IMR-90 (cell line): ENCODE measurements at regions not wholly inside any gene's neighbourhood (a gene's known extent, or its start where the extent isn't known, plus 50 kb on each side); places are given as distances from the start of the nearest gene placed in this dataset.
"Not testable (repeated sequence)": the region's sequence is repeated elsewhere in the genome, so short reads cannot be mapped to it uniquely, and the experiment has no call there.

ENCODE experiments used
- ATAC-seq: fragments of 200-7000 bp; cut with Tn5 transposase; 2 replicates; pipeline ENCODE4 v1.9.1; 2020; ENCODE audit warnings: low read depth, mild to moderate bottlenecking, moderate library complexity
- BruUV-seq: library from RNA; stranded (reverse); fragments of 400-500 nt; replicated peaks from 2 replicates; lab custom pipeline; 2021; lab: Mats Ljungman, UMichigan
- CTCF ChIA-PET: fragments of 300-600 bp; formaldehyde crosslinking; extraction: SDS; loops from one replicate; lab custom pipeline; 2021; ENCODE audit warnings: antibody characterized with exemption; lab: Yijun Ruan, JAX
- POLR2A ChIA-PET: fragments of 300-600 bp; sonication (Branson Sonifier 250); formaldehyde crosslinking; loops from one replicate; lab custom pipeline; 2022; ENCODE audit warnings: antibody characterized with exemption; ENCODE audit not compliant: unreplicated experiment; lab: Charles Lee
- DNase-seq: peaks from one replicate; pipeline ENCODE4 v3.0.0; 2013
- H2AFZ ChIP-seq: replicated peaks from 2 replicates; pipeline ENCODE3; 2013; ENCODE audit warnings: low read length, mild to moderate bottlenecking; ENCODE audit not compliant: poor library complexity
- H2AK5ac ChIP-seq: 2 replicates; pipeline ENCODE4 v1.6.1; 2013; ENCODE audit warnings: low read depth, low read length, inconsistent platforms
- H2AK9ac ChIP-seq: replicated peaks from 2 replicates; pipeline ENCODE3; 2013; ENCODE audit warnings: mild to moderate bottlenecking, low read depth, low read length, moderate library complexity; ENCODE audit not compliant: poor library complexity
- H2BK120ac ChIP-seq: 2 replicates; pipeline ENCODE4 v1.6.1; 2013; ENCODE audit warnings: low read depth, low read length, inconsistent platforms
- H2BK15ac ChIP-seq: 3 replicates; pipeline ENCODE4 v1.6.1; 2013; ENCODE audit warnings: low read depth, low read length, inconsistent platforms
- H2BK20ac ChIP-seq: 2 replicates; pipeline ENCODE4 v1.6.1; 2013; ENCODE audit warnings: low read depth, mild to moderate bottlenecking, inconsistent platforms, low read length, moderate library complexity
- H2BK5ac ChIP-seq: 2 replicates; pipeline ENCODE4 v1.6.1; 2013; ENCODE audit warnings: mild to moderate bottlenecking, low read depth, low read length, inconsistent platforms; ENCODE audit not compliant: poor library complexity, severe bottlenecking
- H3K14ac ChIP-seq: replicated peaks from 2 replicates; pipeline ENCODE4 v1.6.1; 2013; ENCODE audit warnings: low read depth, low read length, inconsistent platforms
- H3K18ac ChIP-seq: 2 replicates; pipeline ENCODE4 v1.6.1; 2013; ENCODE audit warnings: low read depth, low read length, control low read depth
- H3K23ac ChIP-seq: 2 replicates; pipeline ENCODE4 v1.6.1; 2013; ENCODE audit warnings: low read depth, low read length, inconsistent platforms
- H3K27ac ChIP-seq: 2 replicates; pipeline ENCODE4 v1.5.1; 2013; ENCODE audit warnings: mild to moderate bottlenecking, control low read depth, low read length; ENCODE audit not compliant: insufficient read depth
- H3K27me3 ChIP-seq: 2 replicates; pipeline ENCODE4 v1.6.1; 2013; ENCODE audit warnings: low read length; ENCODE audit not compliant: control insufficient read depth, insufficient read depth
- H3K36me3 ChIP-seq: 2 replicates; pipeline ENCODE4 v1.6.1; 2013; ENCODE audit warnings: low read length, mixed read lengths; ENCODE audit not compliant: control insufficient read depth, insufficient read depth
- H3K4ac ChIP-seq: 2 replicates; pipeline ENCODE4 v1.6.1; 2013; ENCODE audit warnings: low read depth, low read length, inconsistent platforms
- H3K4me1 ChIP-seq: 2 replicates; pipeline ENCODE4 v1.6.1; 2013; ENCODE audit warnings: low read length, mixed read lengths; ENCODE audit not compliant: control insufficient read depth, insufficient read depth
- H3K4me2 ChIP-seq: 2 replicates; pipeline ENCODE4 v1.6.1; 2013; ENCODE audit warnings: low read depth, mild to moderate bottlenecking, control low read depth, low read length, moderate library complexity
- H3K4me3 ChIP-seq: 2 replicates; pipeline ENCODE4 v1.5.1; 2013; ENCODE audit warnings: low read depth, mild to moderate bottlenecking, control low read depth, low read length, moderate library complexity; ENCODE audit not compliant: insufficient read depth
- H3K56ac ChIP-seq: 2 replicates; pipeline ENCODE4 v1.6.1; 2013; ENCODE audit warnings: low read length, inconsistent platforms; ENCODE audit not compliant: insufficient read depth; ENCODE audit errors: extremely low read depth
- H3K79me1 ChIP-seq, 2 experiments: 2 replicates each; pipeline ENCODE4 v1.6.1; 2013; ENCODE audit warnings: low read length in 2 of 2, inconsistent platforms in 1 of 2, low read depth in 1 of 2
- H3K9ac ChIP-seq: 2 replicates; pipeline ENCODE4 v1.6.1; 2013; ENCODE audit warnings: low read depth, low read length, control low read depth
- H3K9me1 ChIP-seq: 2 replicates; pipeline ENCODE4 v1.6.1; 2013; ENCODE audit warnings: low read length, inconsistent platforms; ENCODE audit not compliant: insufficient read depth
- H3K9me3 ChIP-seq: 2 replicates; pipeline ENCODE4 v1.6.1; 2013; ENCODE audit warnings: low read length; ENCODE audit not compliant: control insufficient read depth, insufficient read depth
- H4K20me1 ChIP-seq: 2 replicates; pipeline ENCODE4 v1.6.1; 2013; ENCODE audit warnings: low read length, inconsistent platforms; ENCODE audit not compliant: insufficient read depth
- H4K5ac ChIP-seq: 2 replicates; pipeline ENCODE4 v1.6.1; 2013; ENCODE audit warnings: mild to moderate bottlenecking, low read depth, low read length, control low read depth
- H4K8ac ChIP-seq, 2 experiments: 2 replicates each; pipeline ENCODE4 v1.6.1; 2013; ENCODE audit warnings: low read depth in 2 of 2, low read length in 2 of 2, control low read depth in 1 of 2, inconsistent platforms in 1 of 2
- H4K91ac ChIP-seq: 2 replicates; pipeline ENCODE4 v1.6.1; 2013; ENCODE audit warnings: low read depth, low read length, inconsistent platforms; ENCODE audit not compliant: insufficient read depth
- WGBS, 2 experiments: methylation state at CpG; one replicate each; pipeline versions ENCODE4 v1.1.5 to v1.1.7; 2013; ENCODE audit warnings: missing lambda C conversion rate in 2 of 2; ENCODE audit not compliant: insufficient read length in 1 of 2; ENCODE audit errors: extremely low coverage in 2 of 2; 5-methylcytosine and 5-hydroxymethylcytosine counted together
- dilution Hi-C: fragments of 300-500 bp; cut with HindIII; formaldehyde crosslinking; loops from one replicate; pipeline ENCODE4 v1.14.3; 2018; ENCODE audit warnings: low sequenced_read_pairs; ENCODE audit not compliant: unreplicated experiment
- in situ Hi-C: fragments of 300-500 bp; cut with MboI; formaldehyde crosslinking; loops from 3 replicates; pipeline ENCODE4 v1.14.3; 2019; ENCODE audit warnings: low sequenced_read_pairs, inconsistent platforms, mixed read lengths
- intact Hi-C: fragments of 100-400 bp; cut with micrococcal nuclease; formaldehyde crosslinking; loops from 2 replicates; pipeline ENCODE4 v1.10.0; 2022

- H3K23ac ChIP-seq, H4K8ac ChIP-seq, H3K27me3 ChIP-seq, dilution Hi-C loops, BruUV-seq, H2AK9ac ChIP-seq, H2AK5ac ChIP-seq, intact Hi-C loops, H3K56ac ChIP-seq, H2BK5ac ChIP-seq, H2AFZ ChIP-seq, H2BK15ac ChIP-seq, H4K5ac ChIP-seq, DNase-seq, H4K91ac ChIP-seq, H3K9ac ChIP-seq, H3K9me3 ChIP-seq, POLR2A ChIA-PET, H3K79me1 ChIP-seq, H3K27ac ChIP-seq, H3K9me1 ChIP-seq, H3K4me2 ChIP-seq, H3K18ac ChIP-seq, H4K20me1 ChIP-seq, in situ Hi-C loops, CTCF ChIA-PET, H2BK20ac ChIP-seq, H3K4me1 ChIP-seq, H3K4me3 ChIP-seq, H3K36me3 ChIP-seq, H3K4ac ChIP-seq, ATAC-seq, H2BK120ac ChIP-seq, H3K14ac ChIP-seq: not testable (repeated sequence)
- no CpG with 5 or more reads among the region's 10 CpGs for WGBS, 2 experiments
Measured at GRCh38 chr1:121001090-121001726, 111.6 kb downstream of the PPIAL4A start.

- H3K23ac ChIP-seq, H3K9me3 ChIP-seq, H3K4me3 ChIP-seq, H2AFZ ChIP-seq, POLR2A ChIA-PET, H3K9ac ChIP-seq, H3K27ac ChIP-seq, H4K8ac ChIP-seq, BruUV-seq, H4K91ac ChIP-seq, dilution Hi-C loops, H2AK5ac ChIP-seq, H2BK120ac ChIP-seq, in situ Hi-C loops, H3K4ac ChIP-seq, CTCF ChIA-PET, H3K4me1 ChIP-seq, H4K5ac ChIP-seq, DNase-seq, H3K56ac ChIP-seq, H2BK5ac ChIP-seq, H3K27me3 ChIP-seq, H3K36me3 ChIP-seq, H3K18ac ChIP-seq, intact Hi-C loops, ATAC-seq, H3K4me2 ChIP-seq, H2BK20ac ChIP-seq, H3K14ac ChIP-seq, H3K79me1 ChIP-seq, H2BK15ac ChIP-seq, H4K20me1 ChIP-seq, H3K9me1 ChIP-seq, H2AK9ac ChIP-seq: not testable (repeated sequence)
- no CpG with 5 or more reads among the region's 3 CpGs for WGBS, 2 experiments
Measured at GRCh38 chr1:121003230-121003629, 113.7 kb downstream of the PPIAL4A start.
